Endodermal cell (in vitro differentiated cells): ENCODE measurements at regions not wholly inside any gene's neighbourhood (a gene's known extent, or its start where the extent isn't known, plus 50 kb on each side); places are given as distances from the start of the nearest gene placed in this dataset.
A peak's percentile ranks its signal among the peaks of the same experiment; 100 is the strongest.

Source experiments
- DNase-seq: peaks from one replicate; pipeline ENCODE4 v3.0.0-alpha.2; 2017
- H3K27ac ChIP-seq: 2 replicates; pipeline ENCODE4 v1.5.1; 2013; ENCODE audit warnings: mild to moderate bottlenecking, low read depth, low read length, moderate library complexity
- H3K27me3 ChIP-seq: 2 replicates; pipeline ENCODE4 v1.6.1; 2013; ENCODE audit warnings: mild to moderate bottlenecking, low read length, moderate library complexity; ENCODE audit not compliant: insufficient read depth, control insufficient read depth, poor library complexity, severe bottlenecking
- H3K36me3 ChIP-seq: 2 replicates; pipeline ENCODE4 v1.7.0; 2013; ENCODE audit warnings: mild to moderate bottlenecking, low read length, moderate library complexity; ENCODE audit not compliant: control insufficient read depth, insufficient read depth
- H3K4me1 ChIP-seq: one replicate; pipeline ENCODE4 v1.7.0; 2013; ENCODE audit warnings: low read length; ENCODE audit not compliant: control insufficient read depth, insufficient read depth
- H3K4me3 ChIP-seq: 2 replicates; pipeline ENCODE4 v1.5.1; 2013; ENCODE audit warnings: mild to moderate bottlenecking, low read length, moderate library complexity
- H3K9ac ChIP-seq: 2 replicates; pipeline ENCODE4 v1.6.1; 2013; ENCODE audit warnings: mild to moderate bottlenecking, low read length, moderate library complexity; ENCODE audit not compliant: poor library complexity, severe bottlenecking; ENCODE audit errors: extremely low read depth
- H3K9me3 ChIP-seq: 2 replicates; pipeline ENCODE4 v1.6.1; 2013; ENCODE audit warnings: mild to moderate bottlenecking, low read length, moderate library complexity; ENCODE audit not compliant: control insufficient read depth
- H3K27ac Mint-ChIP-seq: 2 replicates; pipeline ENCODE4 v1.8.0; 2020; ENCODE audit warnings: mixed read lengths
- H3K27me3 Mint-ChIP-seq: 2 replicates; pipeline ENCODE4 v1.8.0; 2021; ENCODE audit warnings: mild to moderate bottlenecking, mixed read lengths; ENCODE audit not compliant: insufficient read depth
- H3K36me3 Mint-ChIP-seq: 2 replicates; pipeline ENCODE4 v1.8.0; 2020; ENCODE audit warnings: low read depth, mixed read lengths
- H3K4me1 Mint-ChIP-seq: 2 replicates; pipeline ENCODE4 v1.8.0; 2020; ENCODE audit warnings: mixed read lengths
- H3K4me3 Mint-ChIP-seq: 2 replicates; pipeline ENCODE4 v1.8.0; 2020; ENCODE audit warnings: mild to moderate bottlenecking, moderate library complexity, mixed read lengths
- H3K9me3 Mint-ChIP-seq: 2 replicates; pipeline ENCODE4 v1.8.0; 2020; ENCODE audit warnings: mild to moderate bottlenecking, mixed read lengths
- WGBS, 2 experiments: methylation state at CpG; one replicate each; pipeline versions ENCODE4 v1.1.5 to v1.1.7; 2013; ENCODE audit warnings: missing lambda C conversion rate in 2 of 2, mixed read lengths in 1 of 2; ENCODE audit not compliant: insufficient coverage in 1 of 2, insufficient read length in 1 of 2; 5-methylcytosine and 5-hydroxymethylcytosine counted together
- TF ChIP-seq, protein P1 (sequence below): fragments of 200-600 bp; sonication (generic); conservative IDR thresholded peaks from 2 replicates; pipeline ENCODE4 v1.5.0; 2021; ENCODE audit warnings: antibody characterized with exemption, mild to moderate bottlenecking

DNA sequence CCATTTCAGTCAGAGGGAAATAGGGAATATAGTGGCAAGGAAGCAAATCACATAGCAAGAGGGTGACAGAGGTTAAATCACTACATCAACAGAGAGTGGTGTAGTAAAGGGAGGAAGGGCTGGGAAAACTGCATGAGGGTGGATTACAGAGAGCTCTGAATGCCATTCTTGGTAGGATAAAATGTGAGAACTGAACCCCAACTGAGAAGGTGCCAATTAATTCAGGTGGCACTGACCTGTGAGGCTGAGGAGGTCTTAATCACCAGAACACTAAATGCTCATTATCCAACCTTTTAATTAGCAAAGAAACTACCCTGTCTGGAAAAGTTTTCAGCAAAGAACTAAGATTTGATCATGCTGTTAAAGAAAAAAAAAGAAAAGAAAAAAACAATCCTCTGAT, 202.7 kb downstream of the LRRN1 start:
- no peak for DNase-seq
- Mint-ChIP-seq H3K27me3 (peaks cover 2% of the 10 kb centered on the region), H3K27ac (peak overlapping the region; percentile 29), H3K4me3 (peak overlapping the region; percentile 18), H3K9me3 (peaks cover 8% of the 10 kb centered on the region), H3K36me3 (no peaks in the 10 kb centered on the region), H3K4me1 (peaks cover 13% of the 10 kb centered on the region)
- Histone ChIP-seq H3K36me3 (no peaks in the 10 kb centered on the region), H3K9me3 (peaks cover 6% of the 10 kb centered on the region), H3K27ac (no peak overlapping the region), H3K4me1 (peaks cover 5% of the 10 kb centered on the region), H3K27me3 (no peaks in the 10 kb centered on the region), H3K4me3 (no peak overlapping the region), H3K9ac (no peak overlapping the region)
- TF ChIP-seq, protein P1, sequence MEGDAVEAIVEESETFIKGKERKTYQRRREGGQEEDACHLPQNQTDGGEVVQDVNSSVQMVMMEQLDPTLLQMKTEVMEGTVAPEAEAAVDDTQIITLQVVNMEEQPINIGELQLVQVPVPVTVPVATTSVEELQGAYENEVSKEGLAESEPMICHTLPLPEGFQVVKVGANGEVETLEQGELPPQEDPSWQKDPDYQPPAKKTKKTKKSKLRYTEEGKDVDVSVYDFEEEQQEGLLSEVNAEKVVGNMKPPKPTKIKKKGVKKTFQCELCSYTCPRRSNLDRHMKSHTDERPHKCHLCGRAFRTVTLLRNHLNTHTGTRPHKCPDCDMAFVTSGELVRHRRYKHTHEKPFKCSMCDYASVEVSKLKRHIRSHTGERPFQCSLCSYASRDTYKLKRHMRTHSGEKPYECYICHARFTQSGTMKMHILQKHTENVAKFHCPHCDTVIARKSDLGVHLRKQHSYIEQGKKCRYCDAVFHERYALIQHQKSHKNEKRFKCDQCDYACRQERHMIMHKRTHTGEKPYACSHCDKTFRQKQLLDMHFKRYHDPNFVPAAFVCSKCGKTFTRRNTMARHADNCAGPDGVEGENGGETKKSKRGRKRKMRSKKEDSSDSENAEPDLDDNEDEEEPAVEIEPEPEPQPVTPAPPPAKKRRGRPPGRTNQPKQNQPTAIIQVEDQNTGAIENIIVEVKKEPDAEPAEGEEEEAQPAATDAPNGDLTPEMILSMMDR = no peak

DNA sequence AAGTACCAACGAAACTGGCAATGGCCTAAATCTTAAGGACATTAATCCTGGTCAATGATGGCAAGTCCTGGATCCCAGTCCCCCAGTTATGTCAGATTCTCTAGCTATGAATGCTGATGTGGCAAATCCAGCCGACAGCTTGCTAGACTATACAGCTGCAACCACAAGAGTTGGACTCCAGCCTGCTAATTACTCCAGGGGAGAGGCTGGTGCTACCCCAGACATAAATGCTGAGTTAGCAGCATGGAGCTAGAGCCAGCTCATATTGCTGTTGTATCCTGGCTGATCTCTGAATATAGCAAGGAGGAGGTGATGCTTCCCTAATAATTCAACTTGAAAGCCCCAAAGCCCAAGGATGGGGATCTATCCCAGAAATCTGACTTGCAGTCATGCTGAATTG, 207.1 kb downstream of the LRRN1 start:
- H3K9me3 ChIP-seq = no peaks in the 10 kb centered on the region
- TF ChIP-seq, protein P1 = no peak
- WGBS, 2 experiments = 92 to 93% methylated on average over 2 of the region's 2 CpGs
- Mint-ChIP-seq H3K4me1 (peaks cover 34% of the 10 kb centered on the region), H3K27me3 (no peaks in the 10 kb centered on the region), H3K4me3 (no peak overlapping the region), H3K27ac (no peak overlapping the region), H3K9me3 (no peaks in the 10 kb centered on the region), H3K36me3 (no peaks in the 10 kb centered on the region)
- no peak overlapping the region for H3K4me3 ChIP-seq
- no peak overlapping the region for H3K27ac ChIP-seq
- H3K36me3 ChIP-seq = no peaks in the 10 kb centered on the region
- H3K4me1 ChIP-seq = peaks cover 22% of the 10 kb centered on the region
- no peaks in the 10 kb centered on the region for H3K27me3 ChIP-seq
- no peak overlapping the region for H3K9ac ChIP-seq
- no peak for DNase-seq

DNA sequence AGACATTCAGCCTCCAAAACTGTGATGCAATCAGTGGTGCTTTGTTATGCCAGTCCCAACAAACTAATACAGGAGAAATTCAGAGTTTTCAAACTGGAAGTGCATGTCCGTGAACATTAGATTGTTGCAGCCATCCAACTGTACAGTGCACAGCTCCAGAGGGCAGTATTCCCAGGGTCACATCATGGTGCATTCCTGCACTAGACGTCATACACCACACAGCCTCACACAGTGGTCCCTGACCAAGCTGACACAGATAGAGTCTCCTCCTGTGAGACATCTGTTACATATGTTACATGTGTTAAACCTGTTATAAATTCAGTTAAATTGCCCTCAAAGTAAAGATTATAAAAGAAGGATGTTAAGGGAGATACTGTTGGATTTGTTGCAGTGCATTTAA, 209.0 kb downstream of the LRRN1 start:
- no peak overlapping the region for H3K4me3 ChIP-seq
- peaks cover 21% of the 10 kb centered on the region for H3K4me1 Mint-ChIP-seq
- no peaks in the 10 kb centered on the region for H3K36me3 ChIP-seq
- no peaks in the 10 kb centered on the region for H3K27me3 ChIP-seq
- no peaks in the 10 kb centered on the region for H3K27me3 Mint-ChIP-seq
- H3K9me3 ChIP-seq = peaks cover 17% of the 10 kb centered on the region
- 83 to 90% methylated on average over 1 to 2 of the region's 2 CpGs for WGBS, 2 experiments
- H3K4me1 ChIP-seq = peaks cover 20% of the 10 kb centered on the region
- no peaks in the 10 kb centered on the region for H3K36me3 Mint-ChIP-seq
- DNase-seq = no peak
- H3K9me3 Mint-ChIP-seq = peaks cover 13% of the 10 kb centered on the region
- H3K9ac ChIP-seq = no peak overlapping the region
- no peak overlapping the region for H3K27ac ChIP-seq
- H3K4me3 Mint-ChIP-seq = no peak overlapping the region
- no peak overlapping the region for H3K27ac Mint-ChIP-seq
- TF ChIP-seq, protein P1 = no peak
